G401 (cell line): ENCODE measurements at regions not wholly inside any gene's neighbourhood (a gene's known extent, or its start where the extent isn't known, plus 50 kb on each side); places are given as distances from the start of the nearest gene placed in this dataset.

Experiments used
- DNase-seq: peaks from one replicate; pipeline ENCODE4 v3.0.0-alpha.2; 2015; ENCODE audit warnings: low spot score
- in situ Hi-C: cut with HindIII; loops from 2 replicates; pipeline ENCODE4 v1.10.0; 2016; ENCODE audit warnings: low sequenced_read_pairs, mixed read lengths

GRCh38 chr15:85847031-85847430 lies 52.3 kb upstream of the KLHL25 start:
- in situ Hi-C loops: no loop called here
- DNase-seq: no peak

GRCh38 chr15:85849946-85850345 lies 55.2 kb upstream of the KLHL25 start:
- DNase-seq: no peak
- in situ Hi-C loops: no loop called here

GRCh38 chr15:85852969-85853368 lies 58.2 kb upstream of the KLHL25 start:
- in situ Hi-C loops: no loop called here
- DNase-seq: no peak

GRCh38 chr15:85854345-85855097 lies 59.8 kb upstream of the KLHL25 start:
- DNase-seq: peak; percentile 75
- in situ Hi-C loops: no loop called here

- peak; percentile 74 for DNase-seq
- in situ Hi-C loops: no loop called here
Measured at GRCh38 chr15:85858586-85859375, 64.1 kb upstream of the KLHL25 start.

- in situ Hi-C loops: no loop called here
- DNase-seq: no peak
Measured at GRCh38 chr15:85859671-85860070, 64.9 kb upstream of the KLHL25 start.

- no peak for DNase-seq
- in situ Hi-C loops: no loop called here
Measured at GRCh38 chr15:85860394-85861161, 65.9 kb upstream of the KLHL25 start.

GRCh38 chr15:85865070-85865684 lies 70.5 kb upstream of the KLHL25 start:
- peak; percentile 76 for DNase-seq
- in situ Hi-C loops: no loop called here

- no peak for DNase-seq
- in situ Hi-C loops: no loop called here
Measured at GRCh38 chr15:85867250-85867649, 72.5 kb upstream of the KLHL25 start.

- in situ Hi-C loops: no loop called here
- no peak for DNase-seq
Measured at GRCh38 chr15:85869124-85869523, 74.4 kb upstream of the KLHL25 start.

GRCh38 chr15:85870216-85871014 lies 75.7 kb upstream of the KLHL25 start:
- DNase-seq: no peak
- in situ Hi-C loops: no loop called here

GRCh38 chr15:85871545-85871944 lies 76.8 kb upstream of the KLHL25 start:
- no peak for DNase-seq
- in situ Hi-C loops: no loop called here

- DNase-seq: no peak
- in situ Hi-C loops: no loop called here
Measured at GRCh38 chr15:85872125-85872524, 77.4 kb upstream of the KLHL25 start.

- in situ Hi-C loops: no loop called here
- DNase-seq: no peak
Measured at GRCh38 chr15:85874236-85874635, 79.5 kb upstream of the KLHL25 start.

GRCh38 chr15:85875756-85876155 lies 81.0 kb upstream of the KLHL25 start:
- in situ Hi-C loops: no loop called here
- no peak for DNase-seq

- DNase-seq: no peak
- in situ Hi-C loops: no loop called here
Measured at GRCh38 chr15:85878828-85879225, 84.1 kb upstream of the KLHL25 start.

GRCh38 chr15:85879334-85880163 lies 84.8 kb upstream of the KLHL25 start:
- in situ Hi-C loops: no loop called here
- no peak for DNase-seq
